MM.1S (cell line): ENCODE measurements at regions not wholly inside any gene's neighbourhood (a gene's known extent, or its start where the extent isn't known, plus 50 kb on each side); places are given as distances from the start of the nearest gene placed in this dataset.

Experiments used
- DNase-seq: peaks from one replicate; pipeline ENCODE4 v3.0.0-alpha.2; 2015
- H2AFZ ChIP-seq: fragments of 300-600 bp; sonication (generic); 2 replicates; pipeline ENCODE4 v1.6.0; 2016; ENCODE audit warnings: antibody characterized with exemption, low read length
- H3F3A ChIP-seq: fragments of 300-600 bp; sonication (generic); 2 replicates; pipeline ENCODE4 v1.6.1; 2016; ENCODE audit warnings: mild to moderate bottlenecking, antibody characterized with exemption, low read length, moderate library complexity, mixed read lengths; ENCODE audit not compliant: insufficient read depth
- H3K27ac ChIP-seq: fragments of 300-600 bp; sonication (generic); 2 replicates; pipeline ENCODE4 v1.5.1; 2016; ENCODE audit warnings: mild to moderate bottlenecking, low read length
- H3K27me3 ChIP-seq: fragments of 300-600 bp; sonication (generic); replicated peaks from 2 replicates; pipeline ENCODE4 v1.6.0; 2016; ENCODE audit warnings: low read length; ENCODE audit not compliant: insufficient read depth
- H3K36me3 ChIP-seq: fragments of 300-600 bp; sonication (generic); replicated peaks from 2 replicates; pipeline ENCODE4 v1.6.1; 2016; ENCODE audit warnings: mild to moderate bottlenecking, low read length, mixed read lengths; ENCODE audit not compliant: insufficient read depth
- H3K4me1 ChIP-seq: fragments of 300-600 bp; sonication (generic); 2 replicates; pipeline ENCODE4 v1.6.1; 2016; ENCODE audit warnings: low read length, mixed read lengths
- H3K4me2 ChIP-seq: fragments of 300-600 bp; sonication (generic); 2 replicates; pipeline ENCODE4 v1.6.0; 2016; ENCODE audit warnings: low read depth, low read length
- H3K4me3 ChIP-seq: fragments of 300-600 bp; sonication (generic); 2 replicates; pipeline ENCODE4 v1.5.1; 2016; ENCODE audit warnings: low read length, mixed read lengths
- H3K79me2 ChIP-seq: fragments of 300-600 bp; sonication (generic); 2 replicates; pipeline ENCODE4 v1.6.1; 2016; ENCODE audit warnings: mixed run types, low read length, mixed read lengths
- H3K9ac ChIP-seq: fragments of 300-600 bp; sonication (generic); 2 replicates; pipeline ENCODE4 v1.6.1; 2016; ENCODE audit warnings: low read length, mixed read lengths
- H3K9me2 ChIP-seq: fragments of 300-600 bp; sonication (generic); replicated peaks from 2 replicates; pipeline ENCODE4 v1.6.1; 2016; ENCODE audit warnings: mild to moderate bottlenecking, low read length, mixed read lengths; ENCODE audit not compliant: insufficient read depth
- H3K9me3 ChIP-seq: fragments of 300-600 bp; sonication (generic); replicated peaks from 2 replicates; pipeline ENCODE4 v1.6.1; 2016; ENCODE audit warnings: mild to moderate bottlenecking, low read length, mixed read lengths; ENCODE audit not compliant: insufficient read depth
- H4K20me1 ChIP-seq: fragments of 300-600 bp; sonication (generic); 2 replicates; pipeline ENCODE4 v1.6.1; 2016; ENCODE audit warnings: mild to moderate bottlenecking, low read length, moderate library complexity, mixed read lengths; ENCODE audit not compliant: insufficient read depth
- CTCF ChIP-seq: fragments of 300-600 bp; sonication (generic); IDR thresholded peaks from 2 replicates; pipeline ENCODE4 v1.5.1; 2016; ENCODE audit warnings: antibody characterized with exemption, low read length, mixed read lengths
- EZH2 ChIP-seq: fragments of 300-600 bp; sonication (generic); optimal IDR thresholded peaks from 2 replicates; pipeline ENCODE3; 2017; ENCODE audit warnings: low read depth, mild to moderate bottlenecking, antibody characterized with exemption, low read length, mixed read lengths
- EZH2phosphoT487 ChIP-seq: fragments of 300-600 bp; sonication (generic); IDR thresholded peaks from 2 replicates; pipeline ENCODE4 v1.6.1; 2018; ENCODE audit warnings: antibody characterized with exemption, low read length

DNA sequence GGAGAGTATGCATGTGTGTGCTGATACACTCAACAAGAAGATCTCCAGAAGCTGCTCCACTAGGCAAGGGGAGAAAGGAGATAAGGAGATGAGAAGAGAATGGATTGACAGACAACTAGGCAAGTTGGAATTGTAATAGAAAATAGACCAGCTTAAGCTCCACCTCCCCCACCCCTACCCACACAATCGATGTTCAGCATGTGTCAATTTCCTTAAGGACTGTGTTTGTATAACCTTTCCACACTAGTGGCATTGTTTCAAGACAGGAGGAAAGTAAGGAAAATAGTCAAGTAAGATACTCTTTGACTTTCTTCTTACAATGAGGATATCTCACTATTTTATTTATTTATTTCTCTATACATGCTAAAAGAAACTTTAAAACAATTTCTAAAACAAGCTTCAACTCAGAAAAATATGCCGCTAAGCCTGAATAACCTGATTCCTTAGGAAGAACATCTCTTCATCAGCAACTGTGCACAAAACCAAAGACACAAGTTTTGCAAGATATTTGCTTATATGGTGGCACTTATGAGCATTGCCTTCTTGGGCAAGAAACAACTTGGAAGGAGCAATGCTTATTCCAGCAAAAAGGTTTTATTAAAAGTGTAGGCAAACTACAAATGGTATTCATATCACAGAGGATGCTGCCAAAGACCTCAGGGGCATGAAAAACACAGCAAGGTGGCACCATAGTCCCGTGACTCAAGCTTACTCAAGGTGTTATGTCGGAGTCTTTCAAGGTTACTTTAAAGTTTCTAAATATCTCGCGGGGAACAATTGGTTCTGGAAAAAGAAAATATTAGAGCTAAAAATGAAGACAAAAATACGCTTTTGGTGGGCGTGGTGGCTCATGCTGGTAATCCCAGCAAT, 249.1 kb downstream of the COL12A1 start:
- no peak overlapping the region for H2AFZ ChIP-seq
- H3K27ac ChIP-seq, result no peak overlapping the region

DNA sequence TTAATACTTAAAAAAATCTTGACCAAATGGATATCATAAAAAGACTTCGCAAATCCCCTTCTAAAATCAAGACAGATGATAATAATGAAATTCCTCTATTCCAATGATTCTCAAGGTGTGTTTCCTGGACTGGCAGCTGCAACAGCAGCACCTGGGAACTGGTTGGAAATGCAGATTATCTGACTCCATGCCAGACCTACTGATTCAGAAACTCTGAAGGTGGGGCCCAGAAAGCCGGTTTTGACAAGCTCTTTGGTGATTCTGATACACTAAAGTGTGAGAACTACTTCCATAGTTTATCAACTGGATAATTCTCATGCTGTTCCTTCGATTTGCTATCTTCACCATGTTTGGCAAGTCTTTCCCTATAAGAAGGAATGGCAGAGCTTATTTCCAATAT, 252.1 kb downstream of the COL12A1 start:
- no peaks in the 10 kb centered on the region for H3K79me2 ChIP-seq
- H3K9me3 ChIP-seq, result no peaks in the 10 kb centered on the region
- no peaks in the 10 kb centered on the region for H3K36me3 ChIP-seq
- no peak for DNase-seq
- H3K4me3 ChIP-seq, result no peak overlapping the region
- no peak overlapping the region for H3K27ac ChIP-seq
- no peaks in the 10 kb centered on the region for H4K20me1 ChIP-seq
- no peaks in the 10 kb centered on the region for H3K4me1 ChIP-seq
- no peak overlapping the region for H3K9ac ChIP-seq
- H3K27me3 ChIP-seq, result no peaks in the 10 kb centered on the region
- no peaks in the 10 kb centered on the region for H3F3A ChIP-seq
- H2AFZ ChIP-seq, result no peak overlapping the region
- no peaks in the 10 kb centered on the region for H3K9me2 ChIP-seq
- no peak overlapping the region for H3K4me2 ChIP-seq
- TF ChIP-seq CTCF (no peak), EZH2phosphoT487 (no peak), EZH2 (no peak)

More for the DNA sequence above, 249.1 kb downstream of the COL12A1 start:
- Histone ChIP-seq H3K79me2 (no peaks in the 10 kb centered on the region), H3K4me1 (no peaks in the 10 kb centered on the region), H3K4me2 (no peak overlapping the region), H3K4me3 (no peak overlapping the region), H3K36me3 (no peaks in the 10 kb centered on the region), H3K9ac (no peak overlapping the region), H3K9me3 (no peaks in the 10 kb centered on the region), H3F3A (no peaks in the 10 kb centered on the region), H3K9me2 (no peaks in the 10 kb centered on the region), H4K20me1 (no peaks in the 10 kb centered on the region), H3K27me3 (no peaks in the 10 kb centered on the region)
- DNase-seq, result no peak
- TF ChIP-seq EZH2phosphoT487, result no peak
- no peak for TF ChIP-seq EZH2
- no peak for TF ChIP-seq CTCF

DNA sequence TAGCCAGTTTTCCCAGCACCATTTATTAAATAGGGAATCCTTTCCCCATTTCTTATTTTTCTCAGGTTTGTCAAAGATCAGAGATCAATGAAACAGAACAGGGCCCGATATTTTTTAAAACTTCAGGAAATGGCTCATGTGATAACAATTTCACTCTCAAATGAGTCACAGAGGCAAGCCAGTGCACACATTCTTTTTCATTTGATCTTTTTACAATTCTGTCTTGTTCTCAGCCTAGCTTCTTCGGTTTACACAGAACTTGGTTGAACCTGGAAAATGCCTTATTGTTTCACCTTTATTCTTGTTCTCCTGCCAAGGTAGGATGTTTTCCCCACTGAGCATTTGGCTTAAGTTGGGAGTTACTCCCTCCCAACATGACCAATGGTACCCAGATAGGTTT, 258.9 kb downstream of the COL12A1 start:
- no peak for DNase-seq
- no peak overlapping the region for H3K27ac ChIP-seq
- no peaks in the 10 kb centered on the region for H3K9me2 ChIP-seq
- no peaks in the 10 kb centered on the region for H4K20me1 ChIP-seq
- no peaks in the 10 kb centered on the region for H3F3A ChIP-seq
- H3K4me1 ChIP-seq, result no peaks in the 10 kb centered on the region
- TF ChIP-seq CTCF (no peak), EZH2phosphoT487 (no peak), EZH2 (no peak)
- no peaks in the 10 kb centered on the region for H3K36me3 ChIP-seq
- no peak overlapping the region for H3K4me3 ChIP-seq
- no peak overlapping the region for H3K4me2 ChIP-seq
- H3K9me3 ChIP-seq, result no peaks in the 10 kb centered on the region
- no peaks in the 10 kb centered on the region for H3K79me2 ChIP-seq
- H3K27me3 ChIP-seq, result no peaks in the 10 kb centered on the region
- H2AFZ ChIP-seq, result no peak overlapping the region
- no peak overlapping the region for H3K9ac ChIP-seq
